ENCODE measurements at regions not wholly inside any gene's neighbourhood (a gene's known extent, or its start where the extent isn't known, plus 50 kb on each side); places are given as distances from the start of the nearest gene placed in this dataset.
A peak's percentile ranks its signal among the peaks of the same experiment; 100 is the strongest.

- Histone ChIP-seq H3K9ac (ENCODE audit: low read length) (no peak overlapping the region), H3K4me3 (replicated peaks in 1 of 2; ENCODE audit: low read depth in 1 of 2, low read length in 2 of 2) (no peak overlapping the region), H3K36me3 (ENCODE audit: control insufficient read depth in 1 of 2, insufficient read depth in 2 of 2, low read length in 2 of 2) (no peaks in the 10 kb centered on the region), H2AFZ (ENCODE audit: low read depth, low read length, poor library complexity, severe bottlenecking) (no peak overlapping the region), H3K9me2 (ENCODE audit: insufficient read depth) (no peaks in the 10 kb centered on the region; the same call in 1 of the 2 replicates), H4K20me1 (ENCODE audit: insufficient read depth) (no peaks in the 10 kb centered on the region), H3K79me2 (ENCODE audit: insufficient read depth, low read length) (no peaks in the 10 kb centered on the region), H3K27ac (ENCODE audit: low read depth, low read length) (no peak overlapping the region), H3K4me2 (ENCODE audit: low read length) (no peak overlapping the region), H3K27me3 (ENCODE audit: insufficient read depth, low read length) (no peaks in the 10 kb centered on the region), H3K4me1 (ENCODE audit: control insufficient read depth in 1 of 2, insufficient read depth in 2 of 2, low read length in 2 of 2) (peaks cover 0 to 14% of the 10 kb centered on the region in 2 experiments; a peak in 2 of 4 replicates), H3K9me3 (ENCODE audit: control insufficient read depth in 1 of 2, insufficient read depth in 1 of 2, low read depth in 1 of 2, low read length in 2 of 2) (no peaks in the 10 kb centered on the region)
- ChIA-PET POLR2A (no interaction called here), CTCF (no interaction called here), RAD21 (ENCODE audit: low non-redundant PET in 1 of 2, low total read pairs in 2 of 2, uncharacterized antibody in 2 of 2, unreplicated experiment in 2 of 2) (no interaction called here)
- TF ChIP-seq ATF3 (IDR thresholded peaks at IDR 0.05) = no peak
- no peak for TF ChIP-seq ZFX (IDR thresholded peaks at IDR 0.05)
- TF ChIP-seq POLR2A (IDR thresholded peaks at IDR 0.05; ENCODE audit: borderline replicate concordance, extremely low read depth, insufficient read depth, insufficient read length) = no peak
- no peak for TF ChIP-seq JUND (IDR thresholded peaks at IDR 0.05)
- TF ChIP-seq MAX (IDR thresholded peaks at IDR 0.05) = no peak
- peak; percentile 27 for DNase-seq (ENCODE audit: low read depth, low spot score)
- intact Hi-C loops (cut with micrococcal nuclease) = no loop called here
- 0 out of 2 replicates have a peak, but pooled peaks have one; percentile 34 for ATAC-seq
- BruUV-seq (replicated peaks) = no TSS peak
Measured at GRCh38 chr5:96026406-96027041, 64.9 kb upstream of the ELL2 start.

GRCh38 chr5:96024683-96025475 lies 63.2 kb upstream of the ELL2 start:
- no peak for ATAC-seq
- no peaks in the 10 kb centered on the region for H4K20me1 ChIP-seq (ENCODE audit: insufficient read depth)
- RAD21 ChIA-PET (ENCODE audit: low non-redundant PET in 1 of 2, low total read pairs in 2 of 2, uncharacterized antibody in 2 of 2, unreplicated experiment in 2 of 2) = no interaction called here
- CTCF ChIA-PET = no interaction called here
- intact Hi-C loops (cut with micrococcal nuclease) = no loop called here
- H3K9me3 ChIP-seq (ENCODE audit: control insufficient read depth in 1 of 2, insufficient read depth in 1 of 2, low read depth in 1 of 2, low read length in 2 of 2) = no peaks in the 10 kb centered on the region
- H3K9me2 ChIP-seq (ENCODE audit: insufficient read depth) = no peaks in the 10 kb centered on the region; the same call in 1 of the 2 replicates
- peaks cover 0 to 14% of the 10 kb centered on the region in 2 experiments; a peak in 2 of 4 replicates for H3K4me1 ChIP-seq (ENCODE audit: control insufficient read depth in 1 of 2, insufficient read depth in 2 of 2, low read length in 2 of 2)
- no peak overlapping the region for H3K4me3 ChIP-seq (replicated peaks in 1 of 2; ENCODE audit: low read depth in 1 of 2, low read length in 2 of 2)
- BruUV-seq (replicated peaks) = no TSS peak
- no peak for TF ChIP-seq RAD21 (IDR thresholded peaks at IDR 0.05; ENCODE audit: low read depth)
- no peak for TF ChIP-seq SP1 (IDR thresholded peaks at IDR 0.05; ENCODE audit: low read depth)
- no peak for TF ChIP-seq ATF3 (IDR thresholded peaks at IDR 0.05)
- TF ChIP-seq POLR2AphosphoS5 (IDR thresholded peaks at IDR 0.05; ENCODE audit: low read depth, low read length) = no peak
- no peak for TF ChIP-seq CTCF (IDR thresholded peaks at IDR 0.05 in 2 of 3, conservative IDR thresholded peaks at IDR 0.05 in 1 of 3; ENCODE audit: borderline replicate concordance in 1 of 3, insufficient read depth in 1 of 3, low read depth in 2 of 3, low read length in 2 of 3)
- TF ChIP-seq SRF (IDR thresholded peaks at IDR 0.05; ENCODE audit: low read depth) = no peak
- no peak for TF ChIP-seq POLR2A (IDR thresholded peaks at IDR 0.05; ENCODE audit: borderline replicate concordance, extremely low read depth, insufficient read depth, insufficient read length)
- TF ChIP-seq TCF7L2 (IDR thresholded peaks at IDR 0.05; ENCODE audit: borderline replicate concordance, extremely low read depth, insufficient read depth, insufficient read length) = no peak
- no peak for TF ChIP-seq SIN3A (IDR thresholded peaks at IDR 0.05; ENCODE audit: low read depth)
- no peak for TF ChIP-seq FOSL1 (IDR thresholded peaks at IDR 0.05; ENCODE audit: low read depth)
- no peak for TF ChIP-seq EZH2 (IDR thresholded peaks at IDR 0.05)
- TF ChIP-seq CBX3 (IDR thresholded peaks at IDR 0.05; ENCODE audit: low read depth) = no peak
- no peak for TF ChIP-seq ZFX (IDR thresholded peaks at IDR 0.05)
- no peak for TF ChIP-seq JUND (IDR thresholded peaks at IDR 0.05)
- TF ChIP-seq MAX (IDR thresholded peaks at IDR 0.05) = no peak
- no peak for TF ChIP-seq EZH2phosphoT487 (IDR thresholded peaks at IDR 0.05; ENCODE audit: borderline replicate concordance)
- no peaks in the 10 kb centered on the region for H3K27me3 ChIP-seq (ENCODE audit: insufficient read depth, low read length)
- H3K36me3 ChIP-seq (ENCODE audit: control insufficient read depth in 1 of 2, insufficient read depth in 2 of 2, low read length in 2 of 2) = no peaks in the 10 kb centered on the region
- H3K27ac ChIP-seq (ENCODE audit: low read depth, low read length) = no peak overlapping the region
- no peak for DNase-seq (ENCODE audit: low read depth, low spot score)
- H3K9ac ChIP-seq (ENCODE audit: low read length) = no peak overlapping the region
- peak overlapping the region; percentile 75 for H2AFZ ChIP-seq (ENCODE audit: low read depth, low read length, poor library complexity, severe bottlenecking)
- no peaks in the 10 kb centered on the region for H3K79me2 ChIP-seq (ENCODE audit: insufficient read depth, low read length)
- no peak overlapping the region for H3K4me2 ChIP-seq (ENCODE audit: low read length)
- POLR2A ChIA-PET = no interaction called here

Data from HCT116 (cell line).